HG02884 (cell line): ENCODE measurements at regions not wholly inside any gene's neighbourhood (a gene's known extent, or its start where the extent isn't known, plus 50 kb on each side); places are given as distances from the start of the nearest gene placed in this dataset.
"Not testable (repeated sequence)": the region's sequence is repeated elsewhere in the genome, so short reads cannot be mapped to it uniquely, and the experiment has no call there.

Experiments used
- ATAC-seq: cut with Tn5 transposase; IDR thresholded peaks from one replicate; pipeline ENCODE4 v1.9.1; 2021; ENCODE audit warnings: mild to moderate bottlenecking, moderate library complexity; ENCODE audit not compliant: unreplicated experiment

GRCh38 chr12:20105943-20106342 lies 262.4 kb upstream of the PDE3A start:
- no peak for ATAC-seq

DNA sequence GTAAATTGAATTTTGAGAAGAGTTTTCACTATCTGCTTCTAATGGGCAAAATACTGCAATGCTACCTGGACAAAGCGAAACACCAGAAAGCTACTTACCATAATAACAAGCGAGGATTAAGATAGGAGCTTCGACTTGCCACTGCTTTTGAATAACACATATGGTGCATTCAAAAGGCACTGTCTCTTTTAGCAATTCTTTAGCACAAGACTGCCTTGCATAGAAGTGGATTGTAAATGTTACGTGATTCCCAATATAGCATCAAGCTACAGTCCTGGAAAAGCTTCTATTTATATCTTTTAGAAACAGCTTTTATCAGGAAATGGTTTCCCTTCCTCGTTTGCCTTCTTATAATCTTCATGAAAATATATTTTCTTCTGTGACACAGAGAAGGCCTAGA lies 258.7 kb upstream of the PDE3A start:
- no peak for ATAC-seq

DNA sequence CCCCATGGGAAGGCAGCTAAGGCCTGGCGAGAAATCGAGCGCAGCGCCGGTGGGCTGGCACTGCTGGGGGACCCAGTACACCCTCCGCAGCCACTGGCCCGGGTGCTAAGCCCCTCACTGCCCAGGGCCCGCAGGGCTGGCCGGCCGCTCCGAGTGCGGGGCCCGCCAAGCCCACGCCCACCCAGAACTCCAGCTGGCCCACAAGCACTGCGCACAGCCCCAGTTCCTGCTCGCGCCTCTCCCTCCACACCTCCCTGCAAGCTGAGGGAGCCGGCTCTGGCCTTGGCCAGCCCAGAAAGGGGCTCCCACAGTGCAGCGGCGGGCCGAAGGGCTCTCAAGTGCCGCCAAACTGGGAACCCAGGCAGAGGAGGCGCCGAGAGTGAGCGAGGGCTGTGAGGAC lies 253.0 kb upstream of the PDE3A start:
- not testable (repeated sequence) for ATAC-seq

- no peak for ATAC-seq
Measured at GRCh38 chr12:20119596-20120402, 248.5 kb upstream of the PDE3A start.

GRCh38 chr12:20120403-20120725 lies 248.0 kb upstream of the PDE3A start:
- ATAC-seq = no peak

- no peak for ATAC-seq
Measured at GRCh38 chr12:20122274-20122673, 246.1 kb upstream of the PDE3A start.

DNA sequence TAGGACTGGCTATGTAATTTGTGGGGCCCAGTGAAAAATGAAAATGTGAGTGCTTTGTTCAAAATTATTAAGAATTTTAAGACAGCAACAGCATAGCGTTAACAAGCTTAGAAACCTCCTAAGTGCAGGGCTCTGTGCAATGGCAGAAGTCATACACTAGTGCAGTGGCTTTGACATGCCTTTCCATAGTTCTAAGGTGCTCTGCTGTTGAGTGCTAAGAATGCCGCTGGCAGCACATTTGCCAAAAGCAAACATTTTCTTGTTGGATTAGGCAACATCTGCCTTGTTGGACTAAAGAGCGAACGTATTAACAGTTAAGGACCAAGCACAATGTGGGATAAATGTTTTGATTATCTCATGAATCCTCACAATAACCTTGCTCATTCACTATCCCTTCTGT lies 244.9 kb upstream of the PDE3A start:
- no peak for ATAC-seq

DNA sequence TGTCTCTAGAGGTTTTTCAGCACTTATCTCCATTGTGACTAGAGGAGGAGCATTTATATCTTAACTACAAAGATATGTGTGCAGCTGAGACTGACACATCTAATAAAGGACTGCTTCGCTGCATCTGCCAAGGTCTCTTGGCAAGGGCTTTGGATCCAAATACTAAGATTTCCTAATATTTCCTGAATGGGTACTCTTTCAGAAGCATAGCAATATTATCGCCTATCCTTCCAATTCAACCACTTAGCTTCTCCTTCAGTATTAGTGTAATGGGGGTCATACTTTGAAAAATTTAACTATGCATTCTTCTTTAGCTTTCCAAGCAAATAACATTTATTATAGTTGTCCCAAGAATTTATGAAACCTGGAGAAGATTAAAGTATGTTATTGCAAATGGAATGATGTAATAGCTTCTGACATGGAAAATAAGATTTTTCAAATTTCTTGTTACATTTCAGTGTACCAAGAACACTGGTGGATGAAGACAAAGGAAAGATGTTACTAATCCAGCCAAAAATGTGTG lies 243.0 kb upstream of the PDE3A start:
- ATAC-seq = no peak

- ATAC-seq = no peak
Measured at GRCh38 chr12:20126601-20127000, 241.7 kb upstream of the PDE3A start.

GRCh38 chr12:20127413-20127812 lies 240.9 kb upstream of the PDE3A start:
- ATAC-seq = no peak

GRCh38 chr12:20128928-20129327 lies 239.4 kb upstream of the PDE3A start:
- no peak for ATAC-seq

GRCh38 chr12:20132818-20133217 lies 235.5 kb upstream of the PDE3A start:
- ATAC-seq = no peak

DNA sequence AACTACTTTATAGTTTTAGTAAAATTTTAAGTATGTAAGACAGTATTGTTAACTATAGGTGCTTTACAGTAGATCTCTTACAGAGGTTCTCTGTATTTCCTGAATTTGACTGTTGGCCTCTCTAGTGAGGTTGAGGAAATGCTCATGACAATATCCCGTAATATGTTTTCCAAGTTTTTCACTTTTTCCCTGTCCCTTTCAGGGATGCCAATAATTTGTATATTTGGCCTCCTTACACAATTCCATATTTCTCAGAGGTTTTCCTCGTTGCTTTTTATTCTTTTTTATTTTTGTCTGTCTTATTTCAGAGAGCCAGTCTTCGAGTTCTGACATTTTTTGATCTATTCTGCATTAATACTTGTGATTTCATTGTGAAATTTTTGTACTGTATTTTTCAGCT lies 233.7 kb upstream of the PDE3A start:
- no peak for ATAC-seq

- no peak for ATAC-seq
Measured at GRCh38 chr12:20140751-20141150, 227.6 kb upstream of the PDE3A start.

DNA sequence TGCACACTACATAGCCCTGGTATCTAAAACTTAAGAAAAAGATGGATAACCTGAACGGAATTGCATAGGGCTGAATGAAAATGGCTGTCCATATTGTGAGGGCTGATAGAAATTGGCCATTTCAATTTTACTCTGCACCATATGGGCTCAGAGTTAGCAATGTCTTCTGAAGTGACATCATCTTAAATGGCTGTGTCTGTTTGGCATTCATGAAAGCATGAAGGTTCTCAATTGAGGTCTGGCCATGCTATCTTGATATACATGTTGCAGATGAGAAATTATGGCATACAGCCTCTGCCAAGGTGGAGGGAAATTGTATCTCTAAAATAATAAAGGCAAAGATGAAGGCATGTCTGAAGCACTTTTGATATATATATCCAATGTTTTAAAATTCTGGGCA lies 226.0 kb upstream of the PDE3A start:
- no peak for ATAC-seq

- no peak for ATAC-seq
Measured at GRCh38 chr12:20142956-20143355, 225.4 kb upstream of the PDE3A start.

DNA sequence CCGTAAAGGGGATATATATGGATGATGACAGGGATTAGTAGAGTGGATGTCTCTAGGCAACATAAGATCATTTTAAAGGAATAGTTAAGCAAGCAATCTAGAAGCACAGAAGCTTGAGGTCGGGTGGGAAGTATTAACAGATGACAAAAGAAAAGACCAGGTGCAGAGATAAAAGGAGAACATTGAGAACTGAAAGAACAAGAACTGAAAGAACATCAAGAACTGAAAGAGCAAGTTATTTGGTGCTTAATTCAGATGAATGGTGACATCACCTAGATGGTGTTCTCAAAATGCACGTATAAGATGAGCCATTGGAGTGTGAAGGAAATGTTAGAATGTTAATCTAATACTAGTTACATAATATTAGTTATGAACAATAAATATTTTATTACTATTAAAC lies 224.0 kb upstream of the PDE3A start:
- no peak for ATAC-seq

DNA sequence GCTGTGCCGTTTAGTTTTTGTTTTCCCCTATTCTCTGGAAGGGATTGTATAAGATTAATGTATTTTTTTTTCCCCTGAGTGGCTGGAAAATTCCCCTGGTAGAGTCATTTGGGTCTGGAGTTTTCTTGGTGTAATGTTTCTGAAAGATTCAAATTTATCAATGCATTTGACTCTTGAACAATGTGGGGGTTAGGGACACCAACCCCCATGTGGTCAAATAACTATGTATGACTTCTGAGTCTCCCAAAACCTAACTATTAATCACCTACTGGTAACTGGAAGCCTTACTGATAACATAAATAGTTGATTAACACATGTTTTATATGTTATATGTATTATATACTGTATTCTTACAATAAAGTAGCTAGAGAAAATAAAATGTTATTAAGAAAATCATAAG lies 220.1 kb upstream of the PDE3A start:
- ATAC-seq = no peak

DNA sequence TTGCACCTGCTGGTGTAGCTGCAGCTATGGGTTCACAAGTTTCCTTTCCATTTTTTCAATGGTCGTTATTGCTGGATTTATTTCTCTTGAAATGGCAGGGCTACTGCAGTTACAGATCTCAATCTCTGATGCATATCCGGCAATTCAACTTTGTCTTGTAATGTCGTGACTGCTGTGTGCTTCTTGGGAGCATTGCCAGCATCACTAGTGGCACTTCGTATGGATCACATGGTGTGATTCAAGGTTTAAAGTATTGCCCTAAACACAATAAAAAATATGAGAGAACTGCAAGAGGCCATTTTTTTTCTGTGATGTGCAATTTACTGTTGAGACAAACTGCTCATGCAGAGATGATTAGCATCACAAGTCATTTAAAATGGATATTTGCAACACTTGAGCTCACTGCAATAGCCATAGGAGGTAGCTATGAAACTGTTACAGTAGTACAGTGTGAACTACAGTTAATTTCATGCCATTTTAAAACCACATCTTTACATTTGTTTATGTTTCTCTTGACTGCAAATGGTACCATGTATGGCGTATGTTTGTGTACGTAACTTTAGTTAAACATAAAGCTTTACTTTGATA lies 217.4 kb upstream of the PDE3A start:
- no peak for ATAC-seq

- no peak for ATAC-seq
Measured at GRCh38 chr12:20154052-20154451, 214.3 kb upstream of the PDE3A start.

GRCh38 chr12:20155374-20155773 lies 213.0 kb upstream of the PDE3A start:
- no peak for ATAC-seq

GRCh38 chr12:20160899-20161298 lies 207.4 kb upstream of the PDE3A start:
- not testable (repeated sequence) for ATAC-seq
